ENCODE measurements at regions not wholly inside any gene's neighbourhood (a gene's known extent, or its start where the extent isn't known, plus 50 kb on each side); places are given as distances from the start of the nearest gene placed in this dataset.

GRCh38 chr10:124322191-124322980 is 96.3 kb downstream of the OAT start:
- POLR2A ChIA-PET: no interaction called here
- Histone ChIP-seq H4K20me1 (ENCODE audit: control insufficient read depth, insufficient read depth) (no peaks in the 10 kb centered on the region), H3K36me3 (ENCODE audit: control insufficient read depth in 2 of 2, insufficient read depth in 2 of 2, low read length in 1 of 2) (no peaks in the 10 kb centered on the region), H3K4me3 (no peak overlapping the region), H3K4me2 (ENCODE audit: control insufficient read depth, insufficient read depth) (no peak overlapping the region), H3K79me2 (ENCODE audit: control insufficient read depth, insufficient read depth, low read length) (no peaks in the 10 kb centered on the region), H3K27ac (ENCODE audit: control insufficient read depth, insufficient read depth) (no peak overlapping the region), H2AFZ (ENCODE audit: control insufficient read depth, low read depth, low read length) (no peak overlapping the region), H3K9ac (ENCODE audit: control insufficient read depth, insufficient read depth, low read length) (no peak overlapping the region), H3K4me1 (ENCODE audit: control insufficient read depth, insufficient read depth, low read length) (no peaks in the 10 kb centered on the region), H3K27me3 (replicated peaks in 1 of 2; ENCODE audit: control insufficient read depth in 2 of 2, insufficient read depth in 2 of 2, low read length in 1 of 2) (no peaks in the 10 kb centered on the region), H3K9me3 (replicated peaks; ENCODE audit: control insufficient read depth, insufficient read depth, low read length) (no peaks in the 10 kb centered on the region; the same call in 2 of the 3 replicates)
- DNase-seq (ENCODE audit: low read depth, low spot score): no peak
- in situ Hi-C loops (cut with MboI) (no loop called here), intact Hi-C loops (cut with micrococcal nuclease; ENCODE audit: unreplicated experiment) (no loop called here)
- no TSS peak for BruUV-seq (replicated peaks)
- 39% methylated on average over 18 of the region's 18 CpGs for WGBS (ENCODE audit: insufficient coverage, insufficient replicate concordance, low lambda C conversion rate, missing lambda C conversion rate)
- CTCF ChIA-PET: no interaction called here
- RAD21 ChIA-PET (ENCODE audit: unreplicated experiment): no interaction called here
- TF ChIP-seq CHD4 (IDR thresholded peaks at IDR 0.05) (no peak), PML (IDR thresholded peaks at IDR 0.05; ENCODE audit: low read length) (no peak), MYB (IDR thresholded peaks at IDR 0.05; ENCODE audit: borderline replicate concordance, low read depth, low read length) (no peak)
- ATAC-seq: no peak
- FAIRE-seq: no peak
- SMC1A ChIA-PET (ENCODE audit: uncharacterized antibody, unreplicated experiment): interaction anchor here (0.9 kb wide), 1 partner anchor 26 kb away, joined by 3 read pairs; no protein-coding TSS in a partner anchor

DNA sequence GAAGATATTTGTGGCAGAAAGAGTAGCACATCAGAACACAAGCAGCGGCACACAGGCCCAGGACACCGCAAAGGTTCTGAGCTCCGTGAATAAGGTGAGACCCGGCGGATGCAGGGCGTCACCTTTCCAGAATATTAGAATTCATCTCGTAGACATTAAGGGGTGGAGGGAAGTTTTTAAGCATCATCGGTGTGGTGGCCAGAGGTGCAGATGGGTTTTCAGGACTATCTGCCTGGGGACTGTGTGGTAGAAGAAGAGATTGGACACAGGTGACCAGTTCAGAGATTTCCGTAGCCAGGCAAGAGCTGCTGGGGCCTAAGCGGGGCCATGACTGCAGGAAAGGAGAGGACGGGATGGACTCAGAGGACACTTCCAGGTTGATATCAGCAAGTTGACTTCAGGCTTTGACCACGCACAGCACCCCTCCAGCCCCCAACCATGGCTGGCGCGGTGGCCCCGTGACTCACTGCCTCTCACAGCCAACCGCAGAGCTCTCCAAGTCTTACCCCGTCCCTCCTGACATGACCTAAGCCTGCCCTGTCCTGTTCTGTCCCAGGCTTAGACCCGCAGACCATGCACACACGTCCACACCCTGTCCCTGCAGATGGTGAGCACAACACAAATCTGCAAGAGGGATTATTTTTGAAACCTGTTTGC is 97.2 kb downstream of the OAT start:
- no peak overlapping the region for H2AFZ ChIP-seq (ENCODE audit: control insufficient read depth, low read depth, low read length)
- H3K9me3 ChIP-seq (replicated peaks; ENCODE audit: control insufficient read depth, insufficient read depth, low read length): no peaks in the 10 kb centered on the region; the same call in 2 of the 3 replicates
- H3K27me3 ChIP-seq (replicated peaks in 1 of 2; ENCODE audit: control insufficient read depth in 2 of 2, insufficient read depth in 2 of 2, low read length in 1 of 2): no peaks in the 10 kb centered on the region
- no peak for FAIRE-seq
- 61% methylated on average over 19 of the region's 19 CpGs for WGBS (ENCODE audit: insufficient coverage, insufficient replicate concordance, low lambda C conversion rate, missing lambda C conversion rate)
- DNase-seq (ENCODE audit: low read depth, low spot score): no peak
- ChIA-PET CTCF (no interaction called here), POLR2A (no interaction called here), SMC1A (ENCODE audit: uncharacterized antibody, unreplicated experiment) (no interaction called here), RAD21 (ENCODE audit: unreplicated experiment) (no interaction called here)
- H3K4me3 ChIP-seq: no peak overlapping the region
- intact Hi-C loops (cut with micrococcal nuclease; ENCODE audit: unreplicated experiment) (no loop called here), in situ Hi-C loops (cut with MboI) (no loop called here)
- BruUV-seq (replicated peaks): no TSS peak
- no peaks in the 10 kb centered on the region for H3K36me3 ChIP-seq (ENCODE audit: control insufficient read depth in 2 of 2, insufficient read depth in 2 of 2, low read length in 1 of 2)
- H3K79me2 ChIP-seq (ENCODE audit: control insufficient read depth, insufficient read depth, low read length): no peaks in the 10 kb centered on the region
- H3K27ac ChIP-seq (ENCODE audit: control insufficient read depth, insufficient read depth): no peak overlapping the region
- no peak for ATAC-seq
- no peaks in the 10 kb centered on the region for H3K4me1 ChIP-seq (ENCODE audit: control insufficient read depth, insufficient read depth, low read length)
- H4K20me1 ChIP-seq (ENCODE audit: control insufficient read depth, insufficient read depth): no peaks in the 10 kb centered on the region
- no peak overlapping the region for H3K9ac ChIP-seq (ENCODE audit: control insufficient read depth, insufficient read depth, low read length)
- H3K4me2 ChIP-seq (ENCODE audit: control insufficient read depth, insufficient read depth): no peak overlapping the region
- TF ChIP-seq MEF2B (IDR thresholded peaks at IDR 0.05; ENCODE audit: partially characterized antibody, poor library complexity, severe bottlenecking): no peak
- no peak for TF ChIP-seq MTA2 (IDR thresholded peaks at IDR 0.05; ENCODE audit: low read depth)
- no peak for TF ChIP-seq TBL1XR1 (IDR thresholded peaks at IDR 0.05; ENCODE audit: low read depth, low read length)
- TF ChIP-seq SP1 (IDR thresholded peaks at IDR 0.05; ENCODE audit: low read depth, low read length): no peak
- TF ChIP-seq TAF1 (IDR thresholded peaks at IDR 0.05; ENCODE audit: borderline replicate concordance, low read depth, low read length): no peak
- no peak for TF ChIP-seq POLR2A (IDR thresholded peaks at IDR 0.05; ENCODE audit: low read depth, low read length)
- TF ChIP-seq SUZ12 (IDR thresholded peaks at IDR 0.05; ENCODE audit: unreplicated experiment): no peak
- no peak for TF ChIP-seq NBN (IDR thresholded peaks at IDR 0.05)
- TF ChIP-seq NKRF (conservative IDR thresholded peaks at IDR 0.05): no peak
- TF ChIP-seq SUPT20H (IDR thresholded peaks at IDR 0.05; ENCODE audit: borderline replicate concordance, control insufficient read depth, low read depth, low read length): no peak
- TF ChIP-seq, protein P1, sequence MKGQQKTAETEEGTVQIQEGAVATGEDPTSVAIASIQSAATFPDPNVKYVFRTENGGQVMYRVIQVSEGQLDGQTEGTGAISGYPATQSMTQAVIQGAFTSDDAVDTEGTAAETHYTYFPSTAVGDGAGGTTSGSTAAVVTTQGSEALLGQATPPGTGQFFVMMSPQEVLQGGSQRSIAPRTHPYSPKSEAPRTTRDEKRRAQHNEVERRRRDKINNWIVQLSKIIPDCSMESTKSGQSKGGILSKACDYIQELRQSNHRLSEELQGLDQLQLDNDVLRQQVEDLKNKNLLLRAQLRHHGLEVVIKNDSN (IDR thresholded peaks at IDR 0.05; ENCODE audit: borderline replicate concordance, extremely low read length, insufficient read depth, low read depth, low read length): no peak
- TF ChIP-seq RFX5 (IDR thresholded peaks at IDR 0.05; ENCODE audit: low read depth, low read length): no peak
- no peak for TF ChIP-seq WRNIP1 (IDR thresholded peaks at IDR 0.05; ENCODE audit: borderline replicate concordance, low read depth, low read length)

Measured in GM12878 (cell line).